Inferior parietal cortex (tissue), 1 donor: ENCODE measurements at regions not wholly inside any gene's neighbourhood (a gene's known extent, or its start where the extent isn't known, plus 50 kb on each side); places are given as distances from the start of the nearest gene placed in this dataset.
A peak's percentile ranks its signal among the peaks of the same experiment; 100 is the strongest.
"Not testable (repeated sequence)": the region's sequence is repeated elsewhere in the genome, so short reads cannot be mapped to it uniquely, and the experiment has no call there.

Source experiments
- DNase-seq: peaks from one replicate; pipeline ENCODE4 v3.0.0-alpha.2; 2016; ENCODE audit errors: extremely low spot score

GRCh38 chr4:159030297-159030696, 72.6 kb upstream of the RAPGEF2 start:
- DNase-seq, result not testable (repeated sequence)

GRCh38 chr4:159035570-159035969, 67.3 kb upstream of the RAPGEF2 start:
- no peak for DNase-seq

- DNase-seq, result no peak
These were observed 64.3 kb upstream of the RAPGEF2 start for GRCh38 chr4:159038536-159038935.

- DNase-seq, result no peak
These were observed 61.5 kb upstream of the RAPGEF2 start for GRCh38 chr4:159041054-159042034.

GRCh38 chr4:159042097-159042605, 60.7 kb upstream of the RAPGEF2 start:
- peak; percentile 50 for DNase-seq

GRCh38 chr4:159042868-159043267, 60.0 kb upstream of the RAPGEF2 start:
- no peak for DNase-seq

- no peak for DNase-seq
These were observed 59.0 kb upstream of the RAPGEF2 start for GRCh38 chr4:159043861-159044260.

GRCh38 chr4:159045321-159045720, 57.6 kb upstream of the RAPGEF2 start:
- DNase-seq, result no peak

GRCh38 chr4:159046683-159047082, 56.2 kb upstream of the RAPGEF2 start:
- DNase-seq, result no peak

- DNase-seq, result no peak
These were observed 55.3 kb upstream of the RAPGEF2 start for GRCh38 chr4:159047478-159048165.

GRCh38 chr4:159048166-159048886, 54.6 kb upstream of the RAPGEF2 start:
- DNase-seq, result peak; percentile 58

- no peak for DNase-seq
These were observed 53.0 kb upstream of the RAPGEF2 start for GRCh38 chr4:159049780-159050375.

- DNase-seq, result no peak
These were observed 51.4 kb upstream of the RAPGEF2 start for GRCh38 chr4:159051245-159052071.

- DNase-seq, result no peak
These were observed 50.6 kb upstream of the RAPGEF2 start for GRCh38 chr4:159052315-159052714.
